Fibroblast of lung (primary cell): ENCODE measurements at regions not wholly inside any gene's neighbourhood (a gene's known extent, or its start where the extent isn't known, plus 50 kb on each side); places are given as distances from the start of the nearest gene placed in this dataset.

Source experiments
- DNase-seq, 2 donors: peaks; one replicate each; pipeline versions ENCODE4 v3.0.0 to v3.0.0-alpha.2; 2010; ENCODE audit warnings: low read depth in 2 of 2
- H2AFZ ChIP-seq: 2 replicates; pipeline ENCODE4 v1.5.1; 2012; ENCODE audit warnings: low read length, control low read depth, inconsistent platforms
- H3K27ac ChIP-seq: 2 replicates; pipeline ENCODE4 v1.5.1; 2011; ENCODE audit warnings: low read length, control low read depth; ENCODE audit not compliant: insufficient read depth
- H3K27me3 ChIP-seq: 2 replicates; pipeline ENCODE4 v1.5.1; 2011; ENCODE audit warnings: mild to moderate bottlenecking, low read length; ENCODE audit not compliant: control insufficient read depth, insufficient read depth
- H3K36me3 ChIP-seq: 2 replicates; pipeline ENCODE4 v1.5.1; 2011; ENCODE audit warnings: low read length; ENCODE audit not compliant: control insufficient read depth, insufficient read depth
- H3K4me1 ChIP-seq: 2 replicates; pipeline ENCODE4 v1.5.1; 2011; ENCODE audit warnings: low read length; ENCODE audit not compliant: control insufficient read depth, insufficient read depth; ENCODE audit errors: extremely low read depth
- H3K4me2 ChIP-seq: 2 replicates; pipeline ENCODE4 v1.5.1; 2011; ENCODE audit warnings: low read length, control low read depth; ENCODE audit not compliant: insufficient read depth; ENCODE audit errors: extremely low read depth
- H3K4me3 ChIP-seq, 4 experiments: fragments of 200-600 bp in 1 of 4; sonication (generic) in 1 of 4; replicated peaks in 1 of 4; 2 replicates each; pipeline ENCODE4 v1.5.1; 2011 to 2016; ENCODE audit warnings: low read length in 4 of 4, low read depth in 3 of 4, mild to moderate bottlenecking in 3 of 4, control low read depth in 2 of 4, inconsistent platforms in 1 of 4, mixed read lengths in 1 of 4; ENCODE audit not compliant: insufficient read depth in 1 of 4; ENCODE audit errors: control extremely low read depth in 1 of 4
- H3K79me2 ChIP-seq: 2 replicates; pipeline ENCODE4 v1.5.1; 2012; ENCODE audit warnings: mild to moderate bottlenecking, low read length, inconsistent platforms; ENCODE audit not compliant: control insufficient read depth, insufficient read depth
- H3K9ac ChIP-seq: 2 replicates; pipeline ENCODE4 v1.5.1; 2011; ENCODE audit warnings: mild to moderate bottlenecking, low read length, control low read depth; ENCODE audit not compliant: insufficient read depth
- H3K9me3 ChIP-seq: 2 replicates; pipeline ENCODE4 v1.5.1; 2012; ENCODE audit warnings: low read depth, low read length; ENCODE audit not compliant: control insufficient read depth, insufficient read depth
- H4K20me1 ChIP-seq: 2 replicates; pipeline ENCODE4 v1.5.1; 2011; ENCODE audit warnings: low read length; ENCODE audit not compliant: control insufficient read depth, insufficient read depth; ENCODE audit errors: extremely low read depth
- EZH2 ChIP-seq: IDR thresholded peaks from 2 replicates; pipeline ENCODE4 v1.5.1; 2012; ENCODE audit warnings: low read length, control low read depth, mild to moderate bottlenecking; ENCODE audit errors: missing control alignments
- TF ChIP-seq, protein P1 (sequence below), 2 donors: IDR thresholded peaks in 1 of 2; conservative IDR thresholded peaks in 1 of 2; 1 replicate in 1 of 2; 2 replicates in 1 of 2; pipeline ENCODE4 v1.5.1; 2011 to 2012; ENCODE audit warnings: low read length in 2 of 2, control low read depth in 1 of 2, inconsistent platforms in 1 of 2, low read depth in 1 of 2, mild to moderate bottlenecking in 1 of 2

DNA sequence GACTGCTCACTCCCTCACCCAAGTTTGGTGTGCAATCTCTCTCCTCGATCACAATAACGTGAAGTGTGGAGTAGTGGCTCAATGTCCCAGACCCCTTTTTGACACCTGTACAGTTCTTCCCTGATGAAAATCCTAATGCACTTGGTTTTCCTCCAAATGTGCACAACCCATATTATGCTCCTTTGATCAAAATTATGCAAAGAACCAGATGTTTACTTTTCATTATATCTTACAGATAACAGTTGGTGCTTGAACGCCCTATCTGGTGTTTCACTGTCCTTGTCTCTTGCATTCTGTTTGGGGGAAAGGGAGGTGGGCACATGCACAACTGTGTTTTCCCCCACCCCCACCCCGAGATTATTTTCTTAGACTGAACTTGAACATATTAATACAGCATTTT is 85.0 kb upstream of the CREB1 start:
- no peaks in the 10 kb centered on the region for H3K79me2 ChIP-seq
- no peak overlapping the region for H3K4me3 ChIP-seq
- H3K9me3 ChIP-seq = no peaks in the 10 kb centered on the region
- DNase-seq = no peak
- no peak overlapping the region for H3K4me2 ChIP-seq
- H3K27ac ChIP-seq = no peak overlapping the region
- H4K20me1 ChIP-seq = no peaks in the 10 kb centered on the region
- TF ChIP-seq, protein P1, sequence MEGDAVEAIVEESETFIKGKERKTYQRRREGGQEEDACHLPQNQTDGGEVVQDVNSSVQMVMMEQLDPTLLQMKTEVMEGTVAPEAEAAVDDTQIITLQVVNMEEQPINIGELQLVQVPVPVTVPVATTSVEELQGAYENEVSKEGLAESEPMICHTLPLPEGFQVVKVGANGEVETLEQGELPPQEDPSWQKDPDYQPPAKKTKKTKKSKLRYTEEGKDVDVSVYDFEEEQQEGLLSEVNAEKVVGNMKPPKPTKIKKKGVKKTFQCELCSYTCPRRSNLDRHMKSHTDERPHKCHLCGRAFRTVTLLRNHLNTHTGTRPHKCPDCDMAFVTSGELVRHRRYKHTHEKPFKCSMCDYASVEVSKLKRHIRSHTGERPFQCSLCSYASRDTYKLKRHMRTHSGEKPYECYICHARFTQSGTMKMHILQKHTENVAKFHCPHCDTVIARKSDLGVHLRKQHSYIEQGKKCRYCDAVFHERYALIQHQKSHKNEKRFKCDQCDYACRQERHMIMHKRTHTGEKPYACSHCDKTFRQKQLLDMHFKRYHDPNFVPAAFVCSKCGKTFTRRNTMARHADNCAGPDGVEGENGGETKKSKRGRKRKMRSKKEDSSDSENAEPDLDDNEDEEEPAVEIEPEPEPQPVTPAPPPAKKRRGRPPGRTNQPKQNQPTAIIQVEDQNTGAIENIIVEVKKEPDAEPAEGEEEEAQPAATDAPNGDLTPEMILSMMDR (conservative IDR thresholded peaks at IDR 0.05 in 1 of 2, IDR thresholded peaks at IDR 0.05 in 1 of 2; ENCODE audit: low read depth in 1 of 2, low read length in 2 of 2) = no peak
- TF ChIP-seq EZH2 = no peak
- H2AFZ ChIP-seq = no peak overlapping the region
- no peaks in the 10 kb centered on the region for H3K4me1 ChIP-seq
- H3K9ac ChIP-seq = no peak overlapping the region
- no peaks in the 10 kb centered on the region for H3K27me3 ChIP-seq
- no peaks in the 10 kb centered on the region for H3K36me3 ChIP-seq

DNA sequence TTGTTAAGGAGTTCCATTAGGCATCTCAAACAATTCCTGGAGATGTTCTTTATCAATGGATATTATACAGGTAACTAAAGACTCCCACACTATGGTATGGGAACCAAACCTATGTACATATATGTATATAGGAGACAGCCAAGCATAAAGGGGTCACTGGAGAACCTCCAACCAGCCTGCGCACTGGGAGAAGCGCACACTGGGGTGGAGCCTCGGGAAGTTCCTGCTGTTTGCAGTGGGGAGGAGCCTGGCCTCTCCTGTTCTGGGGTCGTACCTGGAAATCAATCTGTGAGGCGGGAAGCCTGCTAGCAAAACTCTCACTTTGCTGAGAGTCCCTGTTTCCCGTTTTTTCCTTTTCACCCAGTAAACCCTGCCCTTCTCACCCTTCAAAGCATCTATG is 83.1 kb upstream of the CREB1 start:
- TF ChIP-seq, protein P1 (conservative IDR thresholded peaks at IDR 0.05 in 1 of 2, IDR thresholded peaks at IDR 0.05 in 1 of 2; ENCODE audit: low read depth in 1 of 2, low read length in 2 of 2) = no peak
- no peak for TF ChIP-seq EZH2
- Histone ChIP-seq H3K9me3 (no peaks in the 10 kb centered on the region), H3K4me1 (no peaks in the 10 kb centered on the region), H2AFZ (no peak overlapping the region), H3K4me3 (no peak overlapping the region), H3K79me2 (no peaks in the 10 kb centered on the region), H3K27me3 (no peaks in the 10 kb centered on the region), H3K9ac (no peak overlapping the region), H3K27ac (no peak overlapping the region), H3K4me2 (no peak overlapping the region), H3K36me3 (no peaks in the 10 kb centered on the region), H4K20me1 (no peaks in the 10 kb centered on the region)
- no peak for DNase-seq

DNA sequence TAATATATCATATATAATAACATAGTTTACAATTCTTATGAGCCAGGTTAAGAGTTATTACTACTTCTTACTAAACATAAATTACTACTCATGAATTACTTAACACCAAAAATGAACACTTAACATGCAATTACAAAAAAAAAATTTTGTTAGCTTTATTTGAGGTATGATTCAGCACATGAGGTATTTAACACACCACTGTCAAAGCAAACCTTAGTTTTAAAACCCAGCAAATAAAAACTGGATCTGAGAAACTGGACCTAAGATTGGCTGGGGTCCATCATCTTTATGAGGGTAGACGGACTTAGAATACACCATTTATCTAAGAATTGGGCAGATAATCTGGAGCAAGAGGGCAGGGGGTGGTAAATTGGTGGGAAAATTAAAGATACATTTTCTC is 81.8 kb upstream of the CREB1 start:
- Histone ChIP-seq H3K9me3 (no peaks in the 10 kb centered on the region), H4K20me1 (no peaks in the 10 kb centered on the region), H3K9ac (no peak overlapping the region), H3K27me3 (no peaks in the 10 kb centered on the region), H3K4me2 (no peak overlapping the region), H3K79me2 (no peaks in the 10 kb centered on the region), H2AFZ (no peak overlapping the region), H3K4me3 (no peak overlapping the region), H3K27ac (no peak overlapping the region), H3K4me1 (no peaks in the 10 kb centered on the region), H3K36me3 (no peaks in the 10 kb centered on the region)
- TF ChIP-seq, protein P1 (conservative IDR thresholded peaks at IDR 0.05 in 1 of 2, IDR thresholded peaks at IDR 0.05 in 1 of 2; ENCODE audit: low read depth in 1 of 2, low read length in 2 of 2) = no peak
- TF ChIP-seq EZH2 = no peak
- peak in 1 of 2 donors; percentile 36 for DNase-seq
